SK-N-SH (cell line): ENCODE measurements at regions not wholly inside any gene's neighbourhood (a gene's known extent, or its start where the extent isn't known, plus 50 kb on each side); places are given as distances from the start of the nearest gene placed in this dataset.

Experiments used
- CTCF ChIA-PET: fragments of 300-600, 350-600 bp; formaldehyde crosslinking; extraction: SDS; loops from one replicate; lab custom pipeline; 2021; lab: Yijun Ruan, JAX
- POLR2A ChIA-PET: fragments of 350-600 bp; sonication (Branson Sonifier 250); formaldehyde crosslinking; extraction: SDS; loops from one replicate; lab custom pipeline; 2020; ENCODE audit warnings: antibody characterized with exemption, inconsistent platforms; lab: Yijun Ruan, JAX
- DNase-seq: peaks from one replicate; pipeline ENCODE4 v3.0.0; 2012
- H2AFZ ChIP-seq: fragments of 200-600 bp; sonication (generic); 2 replicates; pipeline ENCODE4 v1.8.1; 2016; ENCODE audit warnings: antibody characterized with exemption, mild to moderate bottlenecking, low read depth
- H3F3A ChIP-seq: fragments of 200-600 bp; sonication (generic); replicated peaks from 2 replicates; pipeline ENCODE3; 2016; ENCODE audit warnings: antibody characterized with exemption, mild to moderate bottlenecking; ENCODE audit not compliant: insufficient read depth
- H3K27ac ChIP-seq, 2 experiments: fragments of 200-500 bp in 1 of 2; fragments of 200-600 bp in 1 of 2; sonication (Bioruptor generic) in 1 of 2; sonication (generic), shearing (Covaris generic) in 1 of 2; 2 replicates each; pipeline versions ENCODE4 v1.5.1 to v1.6.1; 2014 to 2016; ENCODE audit warnings: low read depth in 2 of 2, inconsistent platforms in 1 of 2, low read length in 1 of 2, mild to moderate bottlenecking in 1 of 2, mixed read lengths in 1 of 2
- H3K27me3 ChIP-seq: fragments of 200-600 bp; sonication (generic), shearing (Covaris generic); 2 replicates; pipeline ENCODE4 v1.6.1; 2016; ENCODE audit warnings: mixed run types; ENCODE audit not compliant: insufficient read depth
- H3K36me3 ChIP-seq, 2 experiments: fragments of 200-500 bp in 1 of 2; fragments of 200-600 bp in 1 of 2; sonication (Bioruptor generic) in 1 of 2; sonication (generic) in 1 of 2; replicated peaks in 1 of 2; 2 replicates each; pipeline versions ENCODE3 to v1.5.1; 2014 to 2016; ENCODE audit warnings: low read length in 1 of 2, mild to moderate bottlenecking in 1 of 2; ENCODE audit not compliant: insufficient read depth in 2 of 2, control insufficient read depth in 1 of 2
- H3K4me1 ChIP-seq, 2 experiments: fragments of 200-500 bp in 1 of 2; fragments of 200-600 bp in 1 of 2; sonication (Bioruptor generic) in 1 of 2; sonication (generic), shearing (Covaris generic) in 1 of 2; 2 replicates each; pipeline versions ENCODE4 v1.5.1 to v1.6.1; 2014 to 2016; ENCODE audit warnings: low read depth in 1 of 2, low read length in 1 of 2, mixed run types in 1 of 2; ENCODE audit not compliant: insufficient read depth in 2 of 2, control insufficient read depth in 1 of 2
- H3K4me2 ChIP-seq: fragments of 200-600 bp; sonication (generic), shearing (Covaris generic); 2 replicates; pipeline ENCODE4 v1.6.1; 2017; ENCODE audit warnings: mixed run types
- H3K4me3 ChIP-seq, 2 experiments: fragments of 200-500 bp in 1 of 2; fragments of 200-600 bp in 1 of 2; sonication (Bioruptor generic) in 1 of 2; sonication (generic), shearing (Covaris generic) in 1 of 2; 2 replicates each; pipeline versions ENCODE4 v1.5.1 to v1.8.1; 2014 to 2016; ENCODE audit warnings: low read depth in 2 of 2, inconsistent platforms in 1 of 2, low read length in 1 of 2, mild to moderate bottlenecking in 1 of 2, mixed read lengths in 1 of 2, moderate library complexity in 1 of 2
- H3K79me2 ChIP-seq: fragments of 200-600 bp; sonication (generic); 2 replicates; pipeline ENCODE4 v1.8.1; 2017; ENCODE audit warnings: mild to moderate bottlenecking; ENCODE audit not compliant: insufficient read depth
- H3K9ac ChIP-seq: fragments of 200-600 bp; sonication (generic); 2 replicates; pipeline ENCODE4 v1.6.1; 2017; ENCODE audit warnings: mixed run types
- H3K9me2 ChIP-seq: fragments of 200-600 bp; sonication (generic); 2 replicates; pipeline ENCODE4 v1.6.1; 2017; ENCODE audit warnings: mixed run types
- H3K9me3 ChIP-seq: fragments of 200-600 bp; sonication (generic); 2 replicates; pipeline ENCODE4 v1.6.1; 2017; ENCODE audit warnings: mixed run types, mild to moderate bottlenecking, moderate library complexity
- H4K20me1 ChIP-seq: fragments of 200-600 bp; sonication (generic); 2 replicates; pipeline ENCODE4 v1.6.1; 2017; ENCODE audit warnings: mild to moderate bottlenecking, mixed run types; ENCODE audit not compliant: insufficient read depth
- EP300 ChIP-seq, 2 experiments: IDR thresholded peaks; 2 replicates each; pipeline versions ENCODE4 v1.4.0 to v1.6.1; 2012; ENCODE audit warnings: borderline replicate concordance in 1 of 2, low read depth in 1 of 2, low read length in 1 of 2
- EZH2phosphoT487 ChIP-seq: fragments of 200-600 bp; sonication (generic); IDR thresholded peaks from 2 replicates; pipeline ENCODE4 v1.6.1; 2017; ENCODE audit warnings: low read depth, mixed run types, mild to moderate bottlenecking, antibody characterized with exemption, moderate library complexity, borderline replicate concordance
- RFX5 ChIP-seq: IDR thresholded peaks from 2 replicates; pipeline ENCODE4 v1.6.1; 2012; ENCODE audit warnings: mild to moderate bottlenecking, improper control_type of control experiment, low read length
- SIN3A ChIP-seq: IDR thresholded peaks from 2 replicates; pipeline ENCODE4 v1.6.1; 2012; ENCODE audit warnings: low read depth, mild to moderate bottlenecking, low read length, moderate library complexity, borderline replicate concordance
- SMC3 ChIP-seq: IDR thresholded peaks from 2 replicates; pipeline ENCODE4 v1.6.1; 2012; ENCODE audit warnings: low read depth, low read length, improper control_type of control experiment
- YY1 ChIP-seq: IDR thresholded peaks from 2 replicates; pipeline ENCODE4 v1.4.0; 2012; ENCODE audit warnings: low read depth, mild to moderate bottlenecking
- WGBS: methylation state at CpG from one replicate; pipeline ENCODE4 v1.1.6; 2017; ENCODE audit warnings: low lambda C conversion rate; 5-methylcytosine and 5-hydroxymethylcytosine counted together

- Histone ChIP-seq H3K27me3 (no peaks in the 10 kb centered on the region; the same call in 1 of the 2 replicates), H3K4me3 (no peak overlapping the region), H3K9ac (no peak overlapping the region), H3K4me2 (no peak overlapping the region), H3K36me3 (no peaks in the 10 kb centered on the region), H3K9me2 (no peaks in the 10 kb centered on the region), H2AFZ (no peak overlapping the region), H3K79me2 (no peaks in the 10 kb centered on the region), H3F3A (no peaks in the 10 kb centered on the region), H3K27ac (no peak overlapping the region), H3K9me3 (no peaks in the 10 kb centered on the region), H3K4me1 (no peaks in the 10 kb centered on the region), H4K20me1 (no peaks in the 10 kb centered on the region)
- DNase-seq = no peak
- ChIA-PET POLR2A (no interaction called here), CTCF (interaction anchor here (1.3 kb wide), 1 partner anchor 42 kb away, joined by 3 read pairs; no protein-coding TSS in a partner anchor)
- no peak for TF ChIP-seq SMC3
- WGBS = 15% methylated on average over 3 of the region's 3 CpGs
These were observed 280.5 kb downstream of the UQCRFS1 start for GRCh38 chr19:28932446-28932845.

- H3K27ac ChIP-seq = no peak overlapping the region
- no peak overlapping the region for H3K4me2 ChIP-seq
- DNase-seq = no peak
- no peaks in the 10 kb centered on the region for H3K36me3 ChIP-seq
- H3K27me3 ChIP-seq = peaks cover 4% of the 10 kb centered on the region; the same call in 1 of the 2 replicates
- H2AFZ ChIP-seq = no peak overlapping the region
- H3K9ac ChIP-seq = no peak overlapping the region
- no peak overlapping the region for H3K4me3 ChIP-seq
- H3K4me1 ChIP-seq = no peaks in the 10 kb centered on the region
- POLR2A ChIA-PET = no interaction called here
- H3F3A ChIP-seq = no peaks in the 10 kb centered on the region
- no peaks in the 10 kb centered on the region for H3K9me3 ChIP-seq
- TF ChIP-seq EZH2phosphoT487 = no peak
- no peak for TF ChIP-seq RFX5
- TF ChIP-seq, all 33 proteins: peak for 0
- CTCF ChIA-PET = no interaction called here
- Histone ChIP-seq H3K9me2 (no peaks in the 10 kb centered on the region), H3K79me2 (no peaks in the 10 kb centered on the region), H4K20me1 (no peaks in the 10 kb centered on the region)
- WGBS = 3% methylated on average over 3 of the region's 3 CpGs
These were observed 283.9 kb downstream of the UQCRFS1 start for GRCh38 chr19:28929006-28929405.

DNA sequence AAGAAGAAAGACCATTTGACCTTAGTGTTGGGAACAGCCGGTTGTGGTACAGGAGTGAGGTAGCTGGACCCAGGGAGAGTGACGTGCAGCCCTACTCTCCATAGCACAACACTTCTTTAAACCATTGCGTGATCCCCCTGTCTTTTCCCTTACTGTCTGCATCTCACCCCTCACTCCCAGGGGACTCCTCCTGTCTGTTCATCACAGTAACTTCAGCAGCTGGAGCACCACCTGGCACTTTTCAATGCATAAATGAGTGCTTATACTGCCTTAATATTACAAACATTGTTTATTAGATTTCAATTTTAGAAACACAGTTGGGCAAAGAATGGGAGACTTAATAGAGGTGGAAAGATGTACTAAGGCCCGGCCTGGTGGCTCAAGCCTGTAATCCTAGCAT, 285.5 kb downstream of the UQCRFS1 start:
- H4K20me1 ChIP-seq = no peaks in the 10 kb centered on the region
- H3K4me3 ChIP-seq = no peak overlapping the region
- no peak overlapping the region for H3K9ac ChIP-seq
- no peak overlapping the region for H2AFZ ChIP-seq
- H3K27me3 ChIP-seq = peaks cover 18% of the 10 kb centered on the region; the same call in 1 of the 2 replicates
- H3K27ac ChIP-seq = no peak overlapping the region
- no peaks in the 10 kb centered on the region for H3K36me3 ChIP-seq
- H3K4me1 ChIP-seq = no peaks in the 10 kb centered on the region
- H3K4me2 ChIP-seq = no peak overlapping the region
- ChIA-PET CTCF (no interaction called here), POLR2A (no interaction called here)
- 7% methylated on average over 4 of the region's 4 CpGs for WGBS
- no peak for TF ChIP-seq SIN3A
- no peak for TF ChIP-seq YY1
- no peak for TF ChIP-seq EP300 (IDR thresholded peaks at IDR 0.05; ENCODE audit: borderline replicate concordance in 1 of 2, low read depth in 1 of 2, low read length in 1 of 2)
- H3K9me3 ChIP-seq = no peaks in the 10 kb centered on the region
- no peaks in the 10 kb centered on the region for H3K9me2 ChIP-seq
- no peak for DNase-seq
- H3K79me2 ChIP-seq = no peaks in the 10 kb centered on the region
- H3F3A ChIP-seq = no peaks in the 10 kb centered on the region
